ENCODE measurements at regions not wholly inside any gene's neighbourhood (a gene's known extent, or its start where the extent isn't known, plus 50 kb on each side); places are given as distances from the start of the nearest gene placed in this dataset.

DNA sequence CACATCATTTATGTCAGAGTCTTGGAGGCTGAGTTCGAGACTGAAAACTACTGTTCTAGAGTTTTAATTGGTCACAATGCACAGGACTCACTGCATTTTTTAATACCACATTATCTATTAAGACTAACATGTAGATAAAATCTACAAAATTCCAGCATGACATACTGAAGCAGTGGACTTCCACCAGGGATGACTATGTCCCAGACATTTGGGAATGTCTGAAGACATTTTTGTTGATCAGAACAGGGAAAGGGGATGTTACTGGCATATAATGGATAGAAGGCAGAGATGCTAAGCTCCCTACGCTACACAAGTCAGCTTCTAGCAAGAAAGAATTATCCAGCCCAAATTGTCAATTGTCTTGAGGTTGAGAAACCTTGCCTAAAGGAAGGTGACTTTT is 419.0 kb upstream of the TGFBR2 start:
- Histone ChIP-seq H3K4me3 (ENCODE audit: low read depth in 1 of 2, low read length in 2 of 2) (no peak overlapping the region), H3K9me3 (ENCODE audit: control insufficient read depth in 1 of 2, low read length in 2 of 2) (no peaks in the 10 kb centered on the region), H3K27ac (ENCODE audit: low read length) (no peak overlapping the region), H3K36me3 (ENCODE audit: control insufficient read depth in 1 of 2, insufficient read depth in 2 of 2, low read length in 2 of 2) (no peaks in the 10 kb centered on the region), H3K4me1 (ENCODE audit: control insufficient read depth in 1 of 2, insufficient read depth in 2 of 2, low read length in 2 of 2) (no peaks in the 10 kb centered on the region), H3K27me3 (ENCODE audit: low read depth, low read length) (no peaks in the 10 kb centered on the region)

- no peak overlapping the region for H3K4me3 ChIP-seq (ENCODE audit: low read depth in 1 of 2, low read length in 2 of 2)
- no peaks in the 10 kb centered on the region for H3K9me3 ChIP-seq (ENCODE audit: control insufficient read depth in 1 of 2, low read length in 2 of 2)
- H3K27ac ChIP-seq (ENCODE audit: low read length), result no peak overlapping the region
- H3K27me3 ChIP-seq (ENCODE audit: low read depth, low read length), result no peaks in the 10 kb centered on the region
- H3K36me3 ChIP-seq (ENCODE audit: control insufficient read depth in 1 of 2, insufficient read depth in 2 of 2, low read length in 2 of 2), result no peaks in the 10 kb centered on the region
- no peaks in the 10 kb centered on the region for H3K4me1 ChIP-seq (ENCODE audit: control insufficient read depth in 1 of 2, insufficient read depth in 2 of 2, low read length in 2 of 2)
These were observed 417.7 kb upstream of the TGFBR2 start for GRCh38 chr3:30188713-30189112.

- Histone ChIP-seq H3K27ac (ENCODE audit: low read length) (no peak overlapping the region), H3K27me3 (ENCODE audit: low read depth, low read length) (no peaks in the 10 kb centered on the region), H3K4me3 (ENCODE audit: low read depth in 1 of 2, low read length in 2 of 2) (no peak overlapping the region), H3K9me3 (ENCODE audit: control insufficient read depth in 1 of 2, low read length in 2 of 2) (no peaks in the 10 kb centered on the region), H3K36me3 (ENCODE audit: control insufficient read depth in 1 of 2, insufficient read depth in 2 of 2, low read length in 2 of 2) (no peaks in the 10 kb centered on the region), H3K4me1 (ENCODE audit: control insufficient read depth in 1 of 2, insufficient read depth in 2 of 2, low read length in 2 of 2) (no peaks in the 10 kb centered on the region)
These were observed 416.5 kb upstream of the TGFBR2 start for GRCh38 chr3:30189900-30190299.

GRCh38 chr3:30193625-30194044 is 412.8 kb upstream of the TGFBR2 start:
- H3K4me3 ChIP-seq (ENCODE audit: low read depth in 1 of 2, low read length in 2 of 2), result no peak overlapping the region
- H3K9me3 ChIP-seq (ENCODE audit: control insufficient read depth in 1 of 2, low read length in 2 of 2), result no peaks in the 10 kb centered on the region
- H3K27me3 ChIP-seq (ENCODE audit: low read depth, low read length), result no peaks in the 10 kb centered on the region
- no peaks in the 10 kb centered on the region for H3K4me1 ChIP-seq (ENCODE audit: control insufficient read depth in 1 of 2, insufficient read depth in 2 of 2, low read length in 2 of 2)
- H3K36me3 ChIP-seq (ENCODE audit: control insufficient read depth in 1 of 2, insufficient read depth in 2 of 2, low read length in 2 of 2), result no peaks in the 10 kb centered on the region
- no peak overlapping the region for H3K27ac ChIP-seq (ENCODE audit: low read length)

GRCh38 chr3:30195352-30195751 is 411.0 kb upstream of the TGFBR2 start:
- H3K4me1 ChIP-seq (ENCODE audit: control insufficient read depth in 1 of 2, insufficient read depth in 2 of 2, low read length in 2 of 2), result no peaks in the 10 kb centered on the region
- no peaks in the 10 kb centered on the region for H3K27me3 ChIP-seq (ENCODE audit: low read depth, low read length)
- H3K36me3 ChIP-seq (ENCODE audit: control insufficient read depth in 1 of 2, insufficient read depth in 2 of 2, low read length in 2 of 2), result no peaks in the 10 kb centered on the region
- no peak overlapping the region for H3K4me3 ChIP-seq (ENCODE audit: low read depth in 1 of 2, low read length in 2 of 2)
- no peak overlapping the region for H3K27ac ChIP-seq (ENCODE audit: low read length)
- no peaks in the 10 kb centered on the region for H3K9me3 ChIP-seq (ENCODE audit: control insufficient read depth in 1 of 2, low read length in 2 of 2)

- no peaks in the 10 kb centered on the region for H3K36me3 ChIP-seq (ENCODE audit: control insufficient read depth in 1 of 2, insufficient read depth in 2 of 2, low read length in 2 of 2)
- H3K27ac ChIP-seq (ENCODE audit: low read length), result no peak overlapping the region
- no peak overlapping the region for H3K4me3 ChIP-seq (ENCODE audit: low read depth in 1 of 2, low read length in 2 of 2)
- no peaks in the 10 kb centered on the region for H3K27me3 ChIP-seq (ENCODE audit: low read depth, low read length)
- no peaks in the 10 kb centered on the region for H3K4me1 ChIP-seq (ENCODE audit: control insufficient read depth in 1 of 2, insufficient read depth in 2 of 2, low read length in 2 of 2)
- H3K9me3 ChIP-seq (ENCODE audit: control insufficient read depth in 1 of 2, low read length in 2 of 2), result no peaks in the 10 kb centered on the region
These were observed 408.2 kb upstream of the TGFBR2 start for GRCh38 chr3:30198162-30198561.

DNA sequence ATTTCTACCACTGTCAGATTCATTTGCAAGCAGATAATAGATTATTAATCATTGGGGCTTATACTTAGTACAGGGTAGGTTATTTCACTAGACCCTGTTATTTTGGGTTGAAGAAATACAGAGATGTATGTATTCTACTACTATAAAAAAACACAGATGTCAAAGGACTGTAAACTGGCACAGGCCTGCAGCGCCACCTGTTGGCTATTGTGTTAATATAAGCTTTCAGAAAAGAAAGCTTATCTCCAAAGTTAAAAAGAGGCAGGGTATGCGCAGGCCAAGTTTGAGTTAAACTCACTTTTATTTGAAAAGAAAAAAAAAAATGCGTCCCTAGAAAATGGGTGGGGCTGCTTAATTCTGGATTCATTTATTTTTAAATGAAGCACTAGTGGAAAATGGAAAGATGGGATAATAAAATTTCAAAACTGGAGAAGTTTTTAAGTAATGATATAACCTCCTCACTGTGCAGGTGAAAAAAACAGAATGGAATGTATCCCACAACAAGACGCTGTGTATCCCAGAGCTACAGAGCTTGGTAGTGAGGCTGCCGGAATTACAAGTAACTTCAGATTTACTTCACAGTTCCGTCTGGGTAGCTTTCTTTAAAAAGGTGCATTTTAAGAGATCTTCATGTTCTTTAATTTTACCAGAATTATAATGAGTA is 407.2 kb upstream of the TGFBR2 start:
- H3K27ac ChIP-seq (ENCODE audit: low read length), result no peak overlapping the region

DNA sequence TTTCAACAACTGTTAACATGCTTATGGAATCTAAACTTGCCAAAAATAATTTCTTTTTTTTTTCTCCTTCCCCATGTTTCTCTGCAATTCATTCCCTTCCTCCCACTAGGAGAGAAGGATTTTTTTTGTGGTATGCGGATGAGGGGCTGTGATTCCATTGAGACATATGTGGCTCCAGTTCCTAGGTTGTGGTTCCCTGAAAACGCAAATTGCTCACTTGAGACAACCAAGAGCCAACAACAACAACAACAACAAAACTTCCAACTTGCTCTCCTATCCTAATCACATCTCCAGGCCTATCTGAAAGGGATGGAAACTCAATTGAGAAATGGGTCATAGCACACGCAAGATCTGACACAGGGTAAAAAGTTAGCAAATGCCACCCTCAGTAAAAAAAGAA is 406.5 kb upstream of the TGFBR2 start:
- H3K9me3 ChIP-seq (ENCODE audit: control insufficient read depth in 1 of 2, low read length in 2 of 2), result no peaks in the 10 kb centered on the region
- H3K4me1 ChIP-seq (ENCODE audit: control insufficient read depth in 1 of 2, insufficient read depth in 2 of 2, low read length in 2 of 2), result no peaks in the 10 kb centered on the region
- H3K27me3 ChIP-seq (ENCODE audit: low read depth, low read length), result no peaks in the 10 kb centered on the region
- H3K27ac ChIP-seq (ENCODE audit: low read length), result no peak overlapping the region
- no peak overlapping the region for H3K4me3 ChIP-seq (ENCODE audit: low read depth in 1 of 2, low read length in 2 of 2)
- no peaks in the 10 kb centered on the region for H3K36me3 ChIP-seq (ENCODE audit: control insufficient read depth in 1 of 2, insufficient read depth in 2 of 2, low read length in 2 of 2)

More for the DNA sequence above, 407.2 kb upstream of the TGFBR2 start:
- Histone ChIP-seq H3K4me3 (ENCODE audit: low read depth in 1 of 2, low read length in 2 of 2) (no peak overlapping the region), H3K36me3 (ENCODE audit: control insufficient read depth in 1 of 2, insufficient read depth in 2 of 2, low read length in 2 of 2) (no peaks in the 10 kb centered on the region), H3K9me3 (ENCODE audit: control insufficient read depth in 1 of 2, low read length in 2 of 2) (no peaks in the 10 kb centered on the region), H3K4me1 (ENCODE audit: control insufficient read depth in 1 of 2, insufficient read depth in 2 of 2, low read length in 2 of 2) (no peaks in the 10 kb centered on the region), H3K27me3 (ENCODE audit: low read depth, low read length) (no peaks in the 10 kb centered on the region)

GRCh38 chr3:30201715-30202114 is 404.7 kb upstream of the TGFBR2 start:
- Histone ChIP-seq H3K9me3 (ENCODE audit: control insufficient read depth in 1 of 2, low read length in 2 of 2) (no peaks in the 10 kb centered on the region), H3K36me3 (ENCODE audit: control insufficient read depth in 1 of 2, insufficient read depth in 2 of 2, low read length in 2 of 2) (no peaks in the 10 kb centered on the region), H3K4me1 (ENCODE audit: control insufficient read depth in 1 of 2, insufficient read depth in 2 of 2, low read length in 2 of 2) (no peaks in the 10 kb centered on the region), H3K27me3 (ENCODE audit: low read depth, low read length) (no peaks in the 10 kb centered on the region), H3K27ac (ENCODE audit: low read length) (no peak overlapping the region), H3K4me3 (ENCODE audit: low read depth in 1 of 2, low read length in 2 of 2) (no peak overlapping the region)

DNA sequence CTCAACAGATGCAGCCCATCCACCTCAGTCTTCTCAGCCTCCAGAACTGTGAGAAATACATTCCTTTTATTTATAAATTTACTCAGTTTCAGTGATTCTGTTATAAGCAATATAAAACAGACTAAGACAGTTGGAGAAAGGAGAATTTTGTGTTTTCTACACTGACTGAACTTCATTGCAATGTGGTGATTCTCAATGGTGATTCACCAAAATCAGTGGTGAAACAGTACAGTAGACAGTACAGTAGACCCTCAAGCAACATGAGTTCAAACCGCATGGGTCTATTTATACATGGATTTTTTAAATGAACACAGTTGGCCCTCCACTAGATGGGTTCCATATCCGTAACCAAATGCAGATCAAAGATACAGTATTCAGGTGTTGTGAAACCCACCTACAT is 403.1 kb upstream of the TGFBR2 start:
- no peaks in the 10 kb centered on the region for H3K36me3 ChIP-seq (ENCODE audit: control insufficient read depth in 1 of 2, insufficient read depth in 2 of 2, low read length in 2 of 2)
- no peaks in the 10 kb centered on the region for H3K27me3 ChIP-seq (ENCODE audit: low read depth, low read length)
- no peak overlapping the region for H3K27ac ChIP-seq (ENCODE audit: low read length)
- no peak overlapping the region for H3K4me3 ChIP-seq (ENCODE audit: low read depth in 1 of 2, low read length in 2 of 2)
- H3K4me1 ChIP-seq (ENCODE audit: control insufficient read depth in 1 of 2, insufficient read depth in 2 of 2, low read length in 2 of 2), result no peaks in the 10 kb centered on the region
- no peaks in the 10 kb centered on the region for H3K9me3 ChIP-seq (ENCODE audit: control insufficient read depth in 1 of 2, low read length in 2 of 2)

- Histone ChIP-seq H3K27ac (ENCODE audit: low read length) (no peak overlapping the region), H3K9me3 (ENCODE audit: control insufficient read depth in 1 of 2, low read length in 2 of 2) (no peaks in the 10 kb centered on the region), H3K36me3 (ENCODE audit: control insufficient read depth in 1 of 2, insufficient read depth in 2 of 2, low read length in 2 of 2) (no peaks in the 10 kb centered on the region), H3K4me1 (ENCODE audit: control insufficient read depth in 1 of 2, insufficient read depth in 2 of 2, low read length in 2 of 2) (no peaks in the 10 kb centered on the region), H3K4me3 (ENCODE audit: low read depth in 1 of 2, low read length in 2 of 2) (no peak overlapping the region), H3K27me3 (ENCODE audit: low read depth, low read length) (no peaks in the 10 kb centered on the region)
These were observed 402.3 kb upstream of the TGFBR2 start for GRCh38 chr3:30204126-30204525.

GRCh38 chr3:30206051-30206450 is 400.4 kb upstream of the TGFBR2 start:
- Histone ChIP-seq H3K9me3 (ENCODE audit: control insufficient read depth in 1 of 2, low read length in 2 of 2) (no peaks in the 10 kb centered on the region), H3K36me3 (ENCODE audit: control insufficient read depth in 1 of 2, insufficient read depth in 2 of 2, low read length in 2 of 2) (no peaks in the 10 kb centered on the region), H3K4me1 (ENCODE audit: control insufficient read depth in 1 of 2, insufficient read depth in 2 of 2, low read length in 2 of 2) (no peaks in the 10 kb centered on the region), H3K27me3 (ENCODE audit: low read depth, low read length) (no peaks in the 10 kb centered on the region), H3K27ac (ENCODE audit: low read length) (no peak overlapping the region), H3K4me3 (ENCODE audit: low read depth in 1 of 2, low read length in 2 of 2) (no peak overlapping the region)

All from muscle layer of duodenum (tissue), 2 donors.